Loucy (cell line): ENCODE measurements at regions not wholly inside any gene's neighbourhood (a gene's known extent, or its start where the extent isn't known, plus 50 kb on each side); places are given as distances from the start of the nearest gene placed in this dataset.

Source experiments
- EZH2phosphoT487 ChIP-seq: fragments of 200-600 bp; IDR thresholded peaks from 2 replicates; pipeline ENCODE4 v1.6.1; 2018; ENCODE audit warnings: antibody characterized with exemption, mild to moderate bottlenecking, moderate library complexity, borderline replicate concordance
- TF ChIP-seq, protein P1 (sequence below): fragments of 200-600 bp; sonication (generic); conservative IDR thresholded peaks from 2 replicates; pipeline ENCODE4 v1.5.1; 2014; ENCODE audit warnings: mild to moderate bottlenecking, antibody characterized with exemption, low read length

DNA sequence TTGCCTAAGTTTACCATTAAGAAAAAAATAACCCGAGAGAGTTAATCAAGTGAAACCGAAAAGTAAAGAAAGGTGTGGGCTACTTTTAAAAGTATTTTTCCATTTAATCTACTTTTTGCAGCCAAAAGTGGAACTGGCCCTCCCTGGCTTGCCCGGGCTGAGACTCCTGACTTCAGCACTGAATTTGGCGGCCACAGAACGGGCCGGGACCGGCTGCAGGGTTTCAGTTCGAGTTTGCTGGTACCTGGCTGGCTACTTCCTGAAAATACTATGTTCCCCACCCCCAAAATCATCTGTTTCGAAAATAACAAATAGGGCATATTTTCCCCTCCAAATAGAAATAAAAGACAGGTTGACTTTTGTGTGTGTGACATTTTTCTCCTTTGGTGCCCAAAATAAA lies 173.4 kb upstream of the EXOC2 start:
- TF ChIP-seq, protein P1, sequence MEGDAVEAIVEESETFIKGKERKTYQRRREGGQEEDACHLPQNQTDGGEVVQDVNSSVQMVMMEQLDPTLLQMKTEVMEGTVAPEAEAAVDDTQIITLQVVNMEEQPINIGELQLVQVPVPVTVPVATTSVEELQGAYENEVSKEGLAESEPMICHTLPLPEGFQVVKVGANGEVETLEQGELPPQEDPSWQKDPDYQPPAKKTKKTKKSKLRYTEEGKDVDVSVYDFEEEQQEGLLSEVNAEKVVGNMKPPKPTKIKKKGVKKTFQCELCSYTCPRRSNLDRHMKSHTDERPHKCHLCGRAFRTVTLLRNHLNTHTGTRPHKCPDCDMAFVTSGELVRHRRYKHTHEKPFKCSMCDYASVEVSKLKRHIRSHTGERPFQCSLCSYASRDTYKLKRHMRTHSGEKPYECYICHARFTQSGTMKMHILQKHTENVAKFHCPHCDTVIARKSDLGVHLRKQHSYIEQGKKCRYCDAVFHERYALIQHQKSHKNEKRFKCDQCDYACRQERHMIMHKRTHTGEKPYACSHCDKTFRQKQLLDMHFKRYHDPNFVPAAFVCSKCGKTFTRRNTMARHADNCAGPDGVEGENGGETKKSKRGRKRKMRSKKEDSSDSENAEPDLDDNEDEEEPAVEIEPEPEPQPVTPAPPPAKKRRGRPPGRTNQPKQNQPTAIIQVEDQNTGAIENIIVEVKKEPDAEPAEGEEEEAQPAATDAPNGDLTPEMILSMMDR: no peak
- no peak for TF ChIP-seq EZH2phosphoT487
